ENCODE measurements at regions not wholly inside any gene's neighbourhood (a gene's known extent, or its start where the extent isn't known, plus 50 kb on each side); places are given as distances from the start of the nearest gene placed in this dataset.

DNA sequence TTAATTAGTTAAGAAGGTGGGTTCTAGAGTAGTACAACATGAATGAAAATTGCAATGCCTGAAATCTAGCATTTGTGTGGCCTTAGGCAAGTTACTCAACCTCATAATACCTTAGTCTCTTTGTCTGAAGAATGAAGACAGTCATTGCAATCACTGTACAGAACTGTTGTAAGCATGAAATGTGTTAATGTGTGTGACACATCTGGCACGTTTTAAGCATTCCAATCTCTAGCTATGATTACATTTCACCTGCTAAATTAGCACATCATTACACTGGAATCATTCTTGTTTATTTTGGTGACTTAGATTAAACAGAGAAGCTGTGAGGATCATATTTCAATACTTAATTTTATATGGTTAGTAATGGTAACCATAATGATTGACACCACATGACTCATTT, 629.7 kb upstream of the KIF2B start:
- Histone ChIP-seq H3K9me3 (replicated peaks in 1 of 2; ENCODE audit: control insufficient read depth in 1 of 2, insufficient read depth in 1 of 2, low read length in 2 of 2) (no peaks in the 10 kb centered on the region), H3K4me3 (replicated peaks in 1 of 3; ENCODE audit: low read depth in 2 of 3, low read length in 3 of 3) (no peak overlapping the region), H3K36me3 (replicated peaks in 1 of 2; ENCODE audit: control insufficient read depth in 1 of 2, insufficient read depth in 2 of 2, low read length in 2 of 2) (no peaks in the 10 kb centered on the region), H4K20me1 (ENCODE audit: insufficient read depth, low read length) (no peaks in the 10 kb centered on the region), H3K79me2 (ENCODE audit: insufficient read depth, low read length) (no peaks in the 10 kb centered on the region), H3K27ac (ENCODE audit: low read depth in 1 of 2, low read length in 2 of 2) (no peak overlapping the region), H3K27me3 (ENCODE audit: control insufficient read depth in 2 of 2, insufficient read depth in 2 of 2, low read length in 2 of 2) (no peaks in the 10 kb centered on the region), H3K9ac (ENCODE audit: insufficient read depth, low read length, poor library complexity, severe bottlenecking) (no peak overlapping the region), H3K4me1 (ENCODE audit: control insufficient read depth in 1 of 2, insufficient read depth in 2 of 2, low read length in 2 of 2) (no peaks in the 10 kb centered on the region), H3K4me2 (replicated peaks; ENCODE audit: extremely low read depth, low read length, poor library complexity, severe bottlenecking) (no peak overlapping the region), H2AFZ (ENCODE audit: insufficient read depth, low read depth, low read length, poor library complexity, severe bottlenecking) (no peak overlapping the region)
- Mint-ChIP-seq H3K4me1 (no peaks in the 10 kb centered on the region), H3K4me3 (no peak overlapping the region), H3K27ac (no peak overlapping the region), H3K27me3 (ENCODE audit: low read depth in 3 of 3) (no peaks in the 10 kb centered on the region), H3K9me3 (no peaks in the 10 kb centered on the region), H3K36me3 (no peaks in the 10 kb centered on the region)
- TF ChIP-seq, protein P1, sequence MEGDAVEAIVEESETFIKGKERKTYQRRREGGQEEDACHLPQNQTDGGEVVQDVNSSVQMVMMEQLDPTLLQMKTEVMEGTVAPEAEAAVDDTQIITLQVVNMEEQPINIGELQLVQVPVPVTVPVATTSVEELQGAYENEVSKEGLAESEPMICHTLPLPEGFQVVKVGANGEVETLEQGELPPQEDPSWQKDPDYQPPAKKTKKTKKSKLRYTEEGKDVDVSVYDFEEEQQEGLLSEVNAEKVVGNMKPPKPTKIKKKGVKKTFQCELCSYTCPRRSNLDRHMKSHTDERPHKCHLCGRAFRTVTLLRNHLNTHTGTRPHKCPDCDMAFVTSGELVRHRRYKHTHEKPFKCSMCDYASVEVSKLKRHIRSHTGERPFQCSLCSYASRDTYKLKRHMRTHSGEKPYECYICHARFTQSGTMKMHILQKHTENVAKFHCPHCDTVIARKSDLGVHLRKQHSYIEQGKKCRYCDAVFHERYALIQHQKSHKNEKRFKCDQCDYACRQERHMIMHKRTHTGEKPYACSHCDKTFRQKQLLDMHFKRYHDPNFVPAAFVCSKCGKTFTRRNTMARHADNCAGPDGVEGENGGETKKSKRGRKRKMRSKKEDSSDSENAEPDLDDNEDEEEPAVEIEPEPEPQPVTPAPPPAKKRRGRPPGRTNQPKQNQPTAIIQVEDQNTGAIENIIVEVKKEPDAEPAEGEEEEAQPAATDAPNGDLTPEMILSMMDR (IDR thresholded peaks at IDR 0.05): no peak
- intact Hi-C loops (cut with micrococcal nuclease): no loop called here
- no CpG with 5 or more reads among the region's 1 CpG for WGBS (ENCODE audit: insufficient coverage)
- DNase-seq: no peak

DNA sequence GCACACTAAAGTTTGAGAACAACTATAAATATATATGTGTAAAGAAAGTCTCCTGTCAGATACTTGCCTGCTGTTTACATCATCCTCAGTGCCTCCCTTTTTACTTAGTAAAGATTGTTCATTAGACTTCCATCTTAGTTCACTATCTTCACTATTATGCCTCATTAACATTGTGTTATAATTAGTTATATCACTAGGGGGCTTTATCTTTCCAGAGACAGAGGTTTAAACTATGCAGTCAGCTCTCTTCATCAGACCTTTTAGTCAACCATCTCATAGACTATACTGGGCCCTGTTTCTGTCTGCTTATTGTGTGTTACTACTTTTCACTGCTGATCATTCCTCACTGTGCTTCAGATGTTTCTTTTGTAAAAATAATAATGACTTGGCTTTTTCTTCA, 630.8 kb upstream of the KIF2B start:
- Histone ChIP-seq H3K4me3 (replicated peaks in 1 of 3; ENCODE audit: low read depth in 2 of 3, low read length in 3 of 3) (no peak overlapping the region), H2AFZ (ENCODE audit: insufficient read depth, low read depth, low read length, poor library complexity, severe bottlenecking) (no peak overlapping the region), H3K79me2 (ENCODE audit: insufficient read depth, low read length) (no peaks in the 10 kb centered on the region), H3K27ac (ENCODE audit: low read depth in 1 of 2, low read length in 2 of 2) (no peak overlapping the region), H3K4me2 (replicated peaks; ENCODE audit: extremely low read depth, low read length, poor library complexity, severe bottlenecking) (no peak overlapping the region), H3K4me1 (ENCODE audit: control insufficient read depth in 1 of 2, insufficient read depth in 2 of 2, low read length in 2 of 2) (no peaks in the 10 kb centered on the region), H3K9me3 (replicated peaks in 1 of 2; ENCODE audit: control insufficient read depth in 1 of 2, insufficient read depth in 1 of 2, low read length in 2 of 2) (no peaks in the 10 kb centered on the region), H3K36me3 (replicated peaks in 1 of 2; ENCODE audit: control insufficient read depth in 1 of 2, insufficient read depth in 2 of 2, low read length in 2 of 2) (no peaks in the 10 kb centered on the region), H3K27me3 (ENCODE audit: control insufficient read depth in 2 of 2, insufficient read depth in 2 of 2, low read length in 2 of 2) (no peaks in the 10 kb centered on the region), H4K20me1 (ENCODE audit: insufficient read depth, low read length) (no peaks in the 10 kb centered on the region), H3K9ac (ENCODE audit: insufficient read depth, low read length, poor library complexity, severe bottlenecking) (no peak overlapping the region)
- no peaks in the 10 kb centered on the region for H3K36me3 Mint-ChIP-seq
- H3K4me3 Mint-ChIP-seq: no peak overlapping the region
- H3K9me3 Mint-ChIP-seq: no peaks in the 10 kb centered on the region
- no peaks in the 10 kb centered on the region for H3K27me3 Mint-ChIP-seq (ENCODE audit: low read depth in 3 of 3)
- DNase-seq: no peak
- TF ChIP-seq, protein P1 (IDR thresholded peaks at IDR 0.05): no peak
- intact Hi-C loops (cut with micrococcal nuclease): no loop called here
- H3K4me1 Mint-ChIP-seq: no peaks in the 10 kb centered on the region
- H3K27ac Mint-ChIP-seq: no peak overlapping the region
